H1 (cell line): ENCODE measurements at regions not wholly inside any gene's neighbourhood (a gene's known extent, or its start where the extent isn't known, plus 50 kb on each side); places are given as distances from the start of the nearest gene placed in this dataset.

Source experiments
- MAFK ChIP-seq: IDR thresholded peaks from 2 replicates; pipeline ENCODE4 v1.6.1; 2012; ENCODE audit warnings: low read depth, mild to moderate bottlenecking, improper control_type of control experiment, low read length
- RAD21 ChIP-seq, 2 experiments: IDR thresholded peaks in 1 of 2; conservative IDR thresholded peaks in 1 of 2; 2 replicates each; pipeline ENCODE4 v1.6.1; 2011; ENCODE audit warnings: low read depth in 2 of 2, low read length in 2 of 2, improper control_type of control experiment in 1 of 2, inconsistent platforms in 1 of 2, mild to moderate bottlenecking in 1 of 2, moderate library complexity in 1 of 2

- TF ChIP-seq MAFK (no peak), RAD21 (IDR thresholded peaks at IDR 0.05 in 1 of 2, conservative IDR thresholded peaks at IDR 0.05 in 1 of 2; ENCODE audit: low read depth in 2 of 2, low read length in 2 of 2) (no peak)
Measured at GRCh38 chr2:217410681-217410960, 550.8 kb upstream of the TNP1 start (continued).
